GM18951 (cell line): ENCODE measurements at regions not wholly inside any gene's neighbourhood (a gene's known extent, or its start where the extent isn't known, plus 50 kb on each side); places are given as distances from the start of the nearest gene placed in this dataset.

ENCODE experiments used
- POLR2A ChIP-seq: IDR thresholded peaks from 4 replicates; pipeline ENCODE4 v1.6.1; 2011; ENCODE audit warnings: mild to moderate bottlenecking; ENCODE audit not compliant: insufficient read length, insufficient read depth; ENCODE audit errors: extremely low read depth
- in situ Hi-C: fragments of 300-500 bp; cut with MboI; formaldehyde crosslinking; loops from one replicate; pipeline ENCODE4 v1.12.0; 2022; ENCODE audit warnings: low sequenced_read_pairs, mixed read lengths, inconsistent platforms; ENCODE audit not compliant: unreplicated experiment

DNA sequence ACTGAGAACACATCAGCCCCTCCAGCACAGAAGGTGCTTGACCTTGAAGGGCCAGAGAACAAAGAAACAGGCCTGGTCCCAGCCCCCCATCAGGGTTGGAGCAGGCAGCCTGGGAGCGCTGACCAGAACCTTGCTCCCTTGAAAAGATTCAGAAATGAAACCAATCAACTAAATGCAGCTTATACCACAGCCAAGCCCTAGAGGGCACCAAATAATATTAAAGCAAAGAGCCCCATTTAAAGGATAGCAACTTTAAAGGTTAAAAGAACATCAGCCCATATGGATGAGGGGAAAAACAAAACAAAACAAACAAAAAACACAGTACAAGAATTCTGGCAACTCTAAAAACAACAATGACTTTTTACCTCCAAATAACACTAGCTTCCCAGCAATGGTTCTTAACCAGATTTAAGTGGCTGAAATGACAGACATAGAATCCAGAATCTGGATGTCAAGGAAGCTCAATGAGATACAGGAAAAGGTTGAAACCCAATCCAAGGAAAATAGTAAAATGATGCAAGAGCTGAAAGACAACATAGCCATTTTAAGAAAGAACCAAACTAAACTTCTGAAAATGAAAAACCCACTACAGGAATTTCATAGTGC lies 471.9 kb downstream of the MTRR start:
- in situ Hi-C loops: no loop called here
- no peak for TF ChIP-seq POLR2A

DNA sequence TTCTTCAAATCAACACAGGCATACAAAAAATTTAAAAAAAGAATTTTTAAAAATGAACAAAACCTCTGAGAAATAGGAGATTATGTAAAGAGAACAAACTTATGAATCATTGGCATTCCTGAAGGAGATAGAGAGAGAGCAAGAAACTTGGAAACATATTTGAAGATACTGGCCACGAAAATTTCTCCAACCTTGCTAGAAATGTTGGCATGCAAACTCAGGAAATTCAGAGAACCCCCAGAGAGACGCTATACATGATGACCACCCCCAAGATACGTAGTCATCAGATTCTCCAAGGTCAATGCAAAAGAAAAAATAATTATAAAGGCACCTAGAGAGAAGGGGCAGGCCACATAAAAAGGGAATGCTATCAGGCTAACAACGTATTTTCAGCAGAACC lies 472.5 kb downstream of the MTRR start:
- in situ Hi-C loops: no loop called here
- TF ChIP-seq POLR2A: no peak

DNA sequence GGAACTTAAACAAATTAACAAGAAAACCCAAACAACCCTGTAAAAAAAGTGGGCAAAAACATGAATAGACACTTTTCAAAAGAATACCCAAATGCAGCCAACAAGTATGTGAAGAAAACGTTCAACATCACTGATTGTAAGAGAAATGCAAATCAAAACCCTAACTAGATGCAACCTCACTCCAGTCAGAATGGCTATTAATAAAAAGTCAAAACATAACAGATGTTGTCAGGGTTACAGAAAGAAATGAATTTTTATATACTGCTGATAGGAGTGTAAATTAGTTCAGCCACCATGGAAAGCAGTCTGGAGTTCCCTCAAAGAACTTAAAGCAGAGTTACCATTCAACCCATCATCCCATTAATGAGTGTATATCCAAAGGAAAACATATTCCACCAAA lies 479.0 kb downstream of the MTRR start:
- no peak for TF ChIP-seq POLR2A
- in situ Hi-C loops: no loop called here

DNA sequence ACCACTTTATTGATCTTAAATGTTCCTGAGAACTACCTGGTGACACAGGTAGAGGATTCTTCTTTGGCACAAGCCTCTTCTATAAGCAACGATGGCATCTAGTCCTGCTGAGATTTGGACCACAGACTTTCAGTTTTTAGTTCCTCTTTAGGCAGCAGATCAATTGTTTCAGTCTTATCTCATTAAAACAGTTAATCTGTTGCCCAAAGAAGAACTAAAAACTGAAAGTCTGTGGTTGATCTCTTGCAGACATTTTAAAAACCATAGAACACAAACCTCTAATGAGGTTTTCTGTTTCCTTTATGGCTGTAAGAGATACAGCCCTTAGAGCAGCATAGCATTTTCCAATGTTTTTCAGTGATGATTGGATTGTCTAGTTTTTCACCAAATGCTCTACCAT lies 480.9 kb downstream of the MTRR start:
- TF ChIP-seq POLR2A: no peak
- in situ Hi-C loops: no loop called here

DNA sequence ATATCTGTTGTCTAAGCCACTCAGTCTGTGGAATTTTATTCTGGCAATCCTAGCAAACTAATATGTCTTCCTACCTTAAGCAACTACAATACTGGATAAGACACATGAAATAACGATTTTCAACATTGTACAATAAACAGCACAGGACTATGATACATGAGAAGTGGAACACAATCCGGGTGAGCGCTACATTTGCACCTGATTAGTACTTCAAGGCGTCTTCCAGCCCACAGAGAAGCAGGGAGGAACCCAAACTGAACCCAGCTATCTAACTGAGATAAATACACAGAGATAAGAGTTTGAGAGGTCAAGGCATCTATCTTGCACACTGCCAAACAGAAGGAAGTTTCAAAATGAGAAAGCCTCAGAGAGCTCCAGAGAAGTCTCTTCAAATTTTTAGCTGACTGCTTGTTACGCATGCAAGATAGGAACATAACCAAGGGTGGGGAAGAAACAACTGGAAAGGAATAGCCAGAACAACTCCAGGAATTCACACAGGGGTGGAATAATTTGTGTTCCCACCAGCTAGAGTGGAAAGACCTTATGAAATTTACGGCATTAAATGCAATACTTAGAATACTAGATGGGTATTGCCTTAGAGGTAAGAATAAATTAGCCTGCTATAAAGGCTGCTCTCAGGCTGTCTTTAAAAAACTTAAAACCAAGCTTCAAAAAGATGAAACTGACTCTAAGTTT lies 481.8 kb downstream of the MTRR start:
- in situ Hi-C loops: no loop called here
- no peak for TF ChIP-seq POLR2A

DNA sequence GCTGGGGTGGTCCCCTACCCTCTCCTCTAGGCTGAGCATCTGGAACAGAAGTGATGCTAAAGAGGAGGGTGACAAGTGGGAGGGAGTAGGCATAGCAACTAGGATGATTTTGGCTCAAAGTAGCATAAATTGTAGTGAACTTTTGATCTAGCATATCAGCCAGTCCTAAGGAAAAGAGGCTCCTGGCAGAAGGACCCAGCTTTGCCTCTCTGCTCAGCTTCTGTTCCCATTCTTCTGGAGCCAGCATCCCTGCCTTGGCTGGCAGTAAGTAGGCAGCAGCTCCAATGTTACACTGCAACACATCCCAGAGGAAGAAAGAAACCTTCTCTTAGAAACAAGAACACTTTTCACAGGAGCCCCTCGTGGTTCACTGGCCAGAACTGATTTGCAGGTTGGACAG lies 487.0 kb downstream of the MTRR start:
- in situ Hi-C loops: no loop called here
- no peak for TF ChIP-seq POLR2A

DNA sequence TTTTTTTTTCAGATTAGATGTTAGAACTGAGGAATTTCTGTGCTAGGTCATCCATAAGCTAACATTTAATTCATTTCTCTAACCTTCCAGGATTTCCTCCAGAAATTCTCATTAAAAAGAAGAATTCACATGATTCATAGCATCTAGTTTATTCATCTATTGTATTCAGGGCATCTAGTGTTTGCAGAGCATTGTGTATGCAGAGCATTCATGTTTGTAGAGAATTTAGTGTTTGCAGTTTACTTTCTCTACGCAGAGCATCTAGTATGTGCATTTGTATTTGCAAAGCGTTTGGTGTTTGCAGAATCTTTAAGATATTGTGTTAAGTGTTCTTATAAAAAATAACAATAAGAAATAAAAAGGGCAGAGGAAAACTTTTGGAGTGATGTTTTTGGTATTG lies 491.1 kb downstream of the MTRR start:
- no peak for TF ChIP-seq POLR2A

DNA sequence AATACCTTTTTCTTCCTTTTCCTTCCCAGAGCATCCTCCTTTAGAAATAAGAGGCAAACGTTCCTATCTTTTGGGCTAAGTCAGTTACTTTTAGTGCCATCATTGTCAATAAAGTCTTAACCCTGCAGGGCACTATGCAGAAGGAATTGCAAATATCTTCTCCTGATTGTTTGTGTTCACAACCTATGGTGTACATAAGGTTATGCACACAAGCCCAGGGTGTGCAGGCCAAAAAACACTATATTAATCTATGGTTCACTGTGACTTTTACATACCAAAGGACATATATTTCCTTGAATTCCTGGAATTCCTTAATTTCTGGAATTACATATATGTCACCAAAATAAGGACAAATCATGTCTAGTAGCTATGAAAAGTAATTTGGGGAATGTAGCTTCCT lies 493.5 kb downstream of the MTRR start:
- in situ Hi-C loops: no loop called here
- no peak for TF ChIP-seq POLR2A

More for the DNA sequence above, 491.1 kb downstream of the MTRR start:
- in situ Hi-C loops: no loop called here

DNA sequence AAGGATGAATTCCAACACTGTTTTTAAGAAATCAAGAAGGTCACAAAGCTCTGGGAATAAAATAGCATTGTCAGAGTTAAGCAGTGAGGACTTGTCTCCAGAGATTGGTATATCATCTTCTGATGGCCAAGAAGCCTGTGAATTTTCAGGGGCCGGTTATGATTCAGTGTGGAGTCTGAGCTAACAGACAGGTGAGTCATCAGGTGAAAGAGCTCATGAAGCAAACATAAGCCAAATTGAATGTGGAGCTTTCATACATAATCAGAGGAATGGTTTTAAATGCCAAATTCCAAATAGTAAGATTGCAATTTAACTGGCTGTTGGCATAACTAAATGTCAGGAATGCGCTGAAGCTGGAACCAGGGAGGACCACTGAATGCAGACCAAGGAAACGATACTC lies 494.2 kb downstream of the MTRR start:
- TF ChIP-seq POLR2A: no peak
- in situ Hi-C loops: no loop called here

DNA sequence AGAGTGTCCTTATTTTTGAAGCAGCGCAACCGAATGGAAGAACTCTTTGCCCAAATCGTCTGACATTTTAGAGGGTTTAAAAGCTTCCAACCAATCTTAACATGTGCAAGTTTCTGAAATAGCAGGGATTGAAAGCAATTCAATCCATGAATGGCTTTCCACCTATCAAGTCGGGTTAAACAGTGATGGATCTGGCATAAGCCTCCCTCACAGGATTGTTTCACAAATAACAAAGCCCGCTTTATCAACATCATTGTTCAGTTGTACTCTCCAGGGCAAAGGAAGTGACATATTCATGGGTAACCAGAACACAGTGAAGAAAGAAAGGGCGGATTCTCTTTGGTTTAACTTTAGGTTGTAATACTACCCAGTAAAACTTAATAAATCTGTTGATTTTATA lies 497.3 kb downstream of the MTRR start:
- TF ChIP-seq POLR2A: no peak

DNA sequence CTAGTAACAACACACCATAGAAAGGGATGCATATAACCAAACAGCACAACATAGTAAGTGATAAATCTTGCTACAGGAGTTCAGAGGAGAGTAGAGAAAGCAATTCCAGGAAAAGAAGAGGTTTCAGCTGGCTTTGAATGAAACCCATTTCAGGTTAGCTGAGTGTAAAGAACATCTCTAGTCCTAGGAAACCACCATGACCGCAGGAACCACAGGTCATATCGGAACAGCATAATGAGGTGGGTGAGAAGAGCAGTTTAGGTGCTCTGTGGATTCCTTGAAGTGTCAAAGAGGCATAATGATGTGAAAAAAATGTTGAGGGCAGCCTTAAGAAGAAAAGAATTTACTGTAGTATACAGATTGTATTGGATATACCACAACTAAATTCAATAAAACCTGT lies 507.5 kb downstream of the MTRR start:
- in situ Hi-C loops: no loop called here
- no peak for TF ChIP-seq POLR2A

More for the DNA sequence above, 497.3 kb downstream of the MTRR start:
- in situ Hi-C loops: no loop called here

DNA sequence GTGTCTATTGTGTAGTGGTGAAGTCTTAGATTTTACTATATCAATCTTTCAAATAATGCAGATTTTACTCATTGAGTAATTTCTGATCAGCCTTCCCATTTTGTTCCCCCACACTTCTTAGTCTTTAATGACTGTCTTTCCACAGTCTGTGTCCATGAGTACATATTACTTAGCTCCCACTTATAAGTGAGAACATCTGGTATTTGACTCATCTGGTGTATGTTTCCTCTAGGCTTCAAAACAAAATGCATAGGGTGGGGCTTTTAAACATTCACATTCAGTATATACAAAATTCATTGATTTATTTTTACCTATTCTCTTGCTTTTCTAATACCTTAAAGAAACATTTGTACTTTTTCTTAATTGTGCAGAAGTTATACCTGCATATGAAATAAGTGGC lies 513.0 kb downstream of the MTRR start:
- in situ Hi-C loops: no loop called here
- no peak for TF ChIP-seq POLR2A

DNA sequence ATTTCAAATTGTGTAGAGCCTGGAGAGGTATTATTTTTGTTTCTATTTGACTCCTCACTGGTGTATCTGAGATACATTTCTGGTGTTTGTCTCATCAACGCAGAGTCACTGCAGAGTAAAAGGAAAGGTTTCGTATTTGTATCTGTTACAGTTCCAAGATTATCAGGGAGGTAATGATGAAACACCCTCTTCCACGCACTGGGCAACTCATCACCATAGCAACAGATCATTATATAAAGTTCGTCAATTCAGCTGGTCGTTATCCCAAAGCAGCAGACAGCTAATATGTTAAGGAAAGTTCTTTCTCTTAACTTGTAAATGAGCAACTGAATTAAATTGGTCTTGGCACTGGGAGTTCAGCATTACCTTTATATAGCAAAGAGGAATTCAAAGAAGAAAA lies 513.5 kb downstream of the MTRR start:
- in situ Hi-C loops: no loop called here
- no peak for TF ChIP-seq POLR2A

DNA sequence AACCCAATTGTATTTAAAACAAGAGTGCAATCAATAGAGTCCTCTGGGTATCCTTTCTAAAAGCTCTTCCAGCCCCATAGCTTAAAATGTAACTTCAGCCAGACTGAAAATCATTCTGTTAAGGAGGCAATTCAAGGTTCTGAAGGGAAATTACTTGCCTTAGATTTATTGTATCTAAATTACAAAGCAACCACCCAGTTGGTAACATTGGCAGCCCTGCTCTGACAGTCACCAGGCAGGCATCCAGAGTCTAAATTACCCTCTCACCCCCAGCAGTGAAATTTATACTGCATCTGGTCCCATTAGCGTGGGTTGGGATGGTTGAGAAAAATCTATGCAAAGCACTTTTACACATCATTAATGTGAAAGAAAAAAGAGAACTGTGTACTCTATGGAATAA lies 514.7 kb downstream of the MTRR start:
- no peak for TF ChIP-seq POLR2A
- in situ Hi-C loops: no loop called here
